ENCODE measurements at regions not wholly inside any gene's neighbourhood (a gene's known extent, or its start where the extent isn't known, plus 50 kb on each side); places are given as distances from the start of the nearest gene placed in this dataset.
"Not testable (repeated sequence)": the region's sequence is repeated elsewhere in the genome, so short reads cannot be mapped to it uniquely, and the experiment has no call there.

- no peak for DNase-seq (ENCODE audit: low spot score)
These were observed 855.8 kb downstream of the EFNA5 start for GRCh38 chr5:106814961-106815360.

DNA sequence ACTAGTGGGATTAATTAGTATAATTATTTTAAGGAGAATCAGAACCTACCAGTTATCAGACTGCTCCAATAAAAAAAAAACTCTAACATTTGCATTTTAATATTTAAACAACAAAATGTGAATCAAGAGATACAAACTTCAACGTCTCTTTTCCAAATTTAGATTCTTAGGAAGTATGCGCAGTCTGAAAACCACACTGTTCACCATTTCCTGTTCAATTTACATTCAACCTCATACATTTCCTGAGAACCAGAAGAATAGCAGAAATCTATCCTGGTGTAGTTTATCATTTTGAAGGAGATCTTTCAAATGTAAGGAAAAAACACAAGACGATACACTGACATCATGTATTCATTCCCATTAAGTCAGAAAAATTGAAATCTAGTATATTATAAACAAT, 869.2 kb downstream of the EFNA5 start:
- no peak for DNase-seq (ENCODE audit: low spot score)

- no peak for DNase-seq (ENCODE audit: low spot score)
These were observed 872.7 kb downstream of the EFNA5 start for GRCh38 chr5:106797996-106798395.

DNA sequence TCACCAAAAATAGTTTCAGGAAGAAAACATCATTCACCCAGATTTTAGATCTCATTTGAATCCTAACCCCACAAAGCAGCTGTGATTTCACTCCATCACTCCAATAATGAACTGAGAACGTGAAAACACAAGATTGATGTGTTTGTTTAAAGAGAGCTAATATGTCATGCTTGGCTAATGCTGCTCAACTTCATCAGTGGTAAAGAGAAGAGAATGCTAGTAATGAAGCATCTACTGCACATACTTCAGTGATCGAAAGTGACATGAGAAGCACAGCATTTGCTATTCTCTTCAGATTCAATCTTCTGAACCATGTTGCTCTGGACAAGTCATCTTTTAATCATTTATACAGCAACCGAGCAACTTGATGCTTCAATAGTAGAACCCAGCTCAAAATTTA, 874.7 kb downstream of the EFNA5 start:
- DNase-seq (ENCODE audit: low spot score), result no peak

GRCh38 chr5:106784846-106785245, 885.9 kb downstream of the EFNA5 start:
- no peak for DNase-seq (ENCODE audit: low spot score)

DNA sequence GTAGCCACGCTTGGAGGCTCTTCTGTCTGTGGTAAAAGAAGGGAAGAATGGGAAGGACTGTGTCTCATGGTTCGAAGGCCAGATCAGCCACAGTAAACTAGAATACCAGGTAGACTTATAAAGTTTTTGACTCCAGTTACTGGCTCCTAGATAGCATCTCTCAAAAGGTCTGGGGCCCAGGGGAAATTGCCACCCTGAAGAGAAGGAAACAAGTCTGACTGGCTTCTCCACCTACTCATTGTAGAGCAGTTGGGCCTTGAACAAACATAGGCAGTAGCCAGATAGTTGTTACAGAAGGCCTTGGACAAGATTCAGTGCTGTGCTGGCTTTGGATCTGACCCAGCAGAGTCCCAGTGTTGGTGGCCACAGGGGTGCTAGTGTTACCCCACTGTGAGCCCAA, 890.4 kb downstream of the EFNA5 start:
- no peak for DNase-seq (ENCODE audit: low spot score)

- not testable (repeated sequence) for DNase-seq (ENCODE audit: low spot score)
These were observed 894.2 kb downstream of the EFNA5 start for GRCh38 chr5:106776515-106776914.

DNA sequence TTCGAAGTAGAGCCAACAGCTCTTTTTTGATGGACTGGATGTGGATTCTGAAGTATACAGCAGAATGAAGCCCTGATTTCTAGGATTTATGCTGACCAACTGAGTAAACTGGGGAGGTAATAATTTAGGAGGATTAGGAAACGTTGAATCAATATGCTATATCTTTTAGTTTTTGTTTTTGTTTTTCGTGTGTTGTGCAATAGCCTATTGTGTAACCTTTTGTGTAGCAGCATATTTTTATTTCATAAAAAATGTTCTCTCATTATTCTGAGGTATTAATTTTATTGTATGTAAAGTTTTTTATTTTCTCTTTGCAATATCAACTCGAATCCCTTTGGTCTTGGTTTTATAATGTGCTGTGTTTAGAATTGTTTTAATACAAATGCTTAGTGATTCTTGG, 902.3 kb downstream of the EFNA5 start:
- no peak for DNase-seq (ENCODE audit: low spot score)

DNA sequence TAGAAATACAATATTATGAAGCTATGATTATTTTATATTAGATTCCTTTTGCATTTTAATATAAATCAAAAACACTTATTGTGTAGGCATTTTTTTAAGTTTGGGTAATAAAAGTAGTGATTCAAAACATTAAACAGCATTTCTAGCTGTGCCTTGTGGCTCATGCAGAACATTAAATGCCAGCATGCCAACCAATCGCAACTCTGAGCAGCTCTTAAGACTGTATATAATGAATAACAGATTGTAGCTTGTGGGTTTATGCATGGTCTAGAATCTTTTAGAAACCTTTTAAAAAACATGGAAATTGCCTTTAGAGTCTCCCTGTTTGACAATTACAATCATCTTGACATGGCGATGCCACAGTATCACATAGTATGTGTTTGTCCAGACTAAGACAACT, 903.8 kb downstream of the EFNA5 start:
- DNase-seq (ENCODE audit: low spot score), result no peak

DNA sequence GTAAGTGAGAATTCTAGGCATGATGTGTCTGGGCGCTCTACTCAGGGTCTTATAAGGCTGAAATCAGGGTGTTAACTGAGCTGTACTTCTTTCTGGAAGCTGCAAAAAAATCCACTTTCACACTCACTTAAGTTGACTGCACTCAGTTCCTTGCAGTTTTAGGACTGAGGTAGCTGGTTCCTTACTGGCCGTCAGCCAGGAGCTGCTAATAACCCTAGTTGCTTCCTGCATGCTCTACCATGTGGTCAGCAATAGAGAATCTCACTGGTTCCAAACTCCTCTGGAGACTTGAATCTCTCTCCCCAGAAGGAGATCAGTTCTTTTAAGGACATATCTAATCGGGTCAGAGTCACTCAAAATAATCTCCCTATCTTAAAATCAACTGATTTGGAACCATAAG, 911.2 kb downstream of the EFNA5 start:
- no peak for DNase-seq (ENCODE audit: low spot score)

DNA sequence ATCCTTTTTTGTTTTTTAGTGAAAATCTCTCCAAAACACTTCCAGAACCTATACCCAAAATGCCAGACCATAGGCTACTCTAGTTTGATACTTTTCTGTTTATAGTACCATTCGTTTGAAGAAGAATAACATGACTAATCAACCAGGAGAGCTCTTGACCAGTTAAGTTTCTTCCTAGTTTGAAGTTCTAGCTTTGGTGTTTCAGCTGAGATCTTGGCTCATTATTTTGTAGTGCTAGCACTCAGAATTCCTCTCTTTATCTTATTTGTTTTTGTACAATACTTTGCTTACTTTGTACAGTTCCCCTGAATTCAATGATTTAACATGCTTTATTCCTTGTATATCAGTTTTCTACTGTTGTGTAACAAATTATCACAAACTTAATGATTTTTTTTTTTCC, 911.6 kb downstream of the EFNA5 start:
- no peak for DNase-seq (ENCODE audit: low spot score)

GRCh38 chr5:106757672-106758071, 913.1 kb downstream of the EFNA5 start:
- no peak for DNase-seq (ENCODE audit: low spot score)

DNA sequence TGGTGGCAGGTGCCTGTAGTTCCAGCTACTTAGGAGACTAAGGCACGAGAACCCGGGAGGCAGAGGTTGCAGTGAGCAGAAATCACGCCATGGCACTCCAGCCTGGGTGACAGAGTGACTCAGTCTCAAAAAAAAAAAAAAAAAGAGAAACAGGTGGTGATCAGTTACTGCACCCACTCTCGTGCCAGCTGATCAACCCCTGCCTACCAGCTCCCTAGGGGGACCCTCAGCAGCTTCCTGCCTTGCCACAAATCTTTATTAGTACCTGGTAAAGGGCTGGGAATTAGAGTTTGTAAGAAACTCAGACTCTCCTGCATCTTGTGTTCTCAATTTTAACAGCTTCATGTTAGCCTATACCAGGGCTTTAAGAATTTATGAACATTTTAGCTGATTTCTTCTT, 914.9 kb downstream of the EFNA5 start:
- DNase-seq (ENCODE audit: low spot score), result no peak

- DNase-seq (ENCODE audit: low spot score), result no peak
These were observed 915.7 kb downstream of the EFNA5 start for GRCh38 chr5:106755066-106755465.

GRCh38 chr5:106749826-106750225, 920.9 kb downstream of the EFNA5 start:
- DNase-seq (ENCODE audit: low spot score), result no peak

GRCh38 chr5:106739127-106739526, 931.6 kb downstream of the EFNA5 start:
- DNase-seq (ENCODE audit: low spot score), result no peak

- no peak for DNase-seq (ENCODE audit: low spot score)
These were observed 933.6 kb downstream of the EFNA5 start for GRCh38 chr5:106737111-106737510.

DNA sequence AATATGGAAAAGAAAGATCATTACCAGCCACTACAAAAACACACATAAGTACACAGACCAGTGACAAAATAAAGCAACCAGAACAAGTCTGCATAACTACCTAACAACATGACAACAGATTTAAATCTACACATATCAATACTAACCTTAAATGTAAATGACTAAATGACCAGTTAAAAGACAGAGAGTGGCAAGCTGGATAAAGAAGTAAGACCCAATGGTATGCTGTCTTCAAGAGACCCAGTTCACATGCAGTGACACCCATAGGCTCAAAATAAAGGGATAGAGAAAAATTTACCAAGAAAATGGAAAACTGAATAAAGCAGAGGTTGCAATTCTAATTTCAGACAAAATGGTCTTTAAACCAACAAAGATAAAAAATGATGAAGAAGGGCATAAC, 938.1 kb downstream of the EFNA5 start:
- DNase-seq (ENCODE audit: low spot score), result no peak

- DNase-seq (ENCODE audit: low spot score), result no peak
These were observed 939.8 kb downstream of the EFNA5 start for GRCh38 chr5:106730912-106731311.

- no peak for DNase-seq (ENCODE audit: low spot score)
These were observed 940.2 kb downstream of the EFNA5 start for GRCh38 chr5:106730506-106730905.

- no peak for DNase-seq (ENCODE audit: low spot score)
These were observed 942.5 kb downstream of the EFNA5 start for GRCh38 chr5:106728208-106728607.

DNA sequence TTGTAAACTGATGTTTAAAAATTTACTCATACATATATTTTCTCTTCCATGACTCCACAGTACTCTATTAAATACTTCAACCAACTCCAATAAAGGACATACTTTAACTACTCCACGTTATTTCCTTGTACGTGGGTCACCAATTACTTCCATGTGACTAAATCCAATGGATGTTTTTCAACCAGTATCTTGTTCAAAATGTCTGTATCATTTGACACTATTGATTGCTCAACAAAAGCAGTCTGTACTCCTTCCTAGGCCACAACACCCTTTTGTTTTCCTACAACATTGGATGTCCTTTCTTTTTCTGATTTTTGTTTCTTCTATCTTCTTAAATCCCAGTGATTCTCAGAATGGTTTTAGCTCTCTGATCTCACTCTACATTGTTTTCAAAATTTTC, 943.7 kb downstream of the EFNA5 start:
- DNase-seq (ENCODE audit: low spot score), result peak; percentile 5

DNA sequence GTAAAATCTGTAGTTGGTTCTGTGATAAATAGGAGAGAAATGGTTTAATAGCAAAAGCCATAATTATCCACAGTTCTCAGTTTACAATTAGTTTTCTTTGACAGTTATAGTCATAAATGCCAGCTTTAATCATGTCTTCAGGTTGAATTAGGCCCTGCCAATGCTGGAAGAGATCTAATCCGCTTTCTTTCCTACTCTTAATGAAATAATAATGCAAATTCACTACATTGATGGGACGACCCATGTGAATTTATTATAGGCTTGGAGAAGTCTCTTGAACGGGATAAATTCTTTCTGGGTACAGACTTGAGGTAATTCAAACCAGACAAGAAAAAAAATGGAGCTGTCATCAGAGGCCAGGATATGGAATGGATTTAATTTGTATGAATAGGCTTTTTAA, 950.4 kb downstream of the EFNA5 start:
- no peak for DNase-seq (ENCODE audit: low spot score)

DNA sequence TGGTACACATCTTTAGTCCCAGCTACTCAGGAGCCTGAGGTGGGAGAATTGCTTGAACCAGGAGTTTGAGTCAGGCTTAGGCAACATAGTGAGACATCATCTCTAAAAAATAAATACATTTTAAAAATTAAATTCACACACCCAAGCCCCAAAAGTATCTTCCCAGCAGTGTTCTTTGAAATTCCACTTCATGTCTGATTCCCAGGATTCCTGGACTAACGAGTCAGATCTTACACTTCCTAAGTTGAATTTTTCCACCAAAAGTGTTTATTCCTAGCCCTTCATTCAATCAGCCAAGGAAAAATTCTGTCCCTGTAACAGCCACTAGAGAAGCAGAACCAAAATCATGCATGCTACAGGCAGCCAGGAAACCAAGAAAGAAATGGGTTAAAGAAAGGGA, 970.9 kb downstream of the EFNA5 start:
- no peak for DNase-seq (ENCODE audit: low spot score)

DNA sequence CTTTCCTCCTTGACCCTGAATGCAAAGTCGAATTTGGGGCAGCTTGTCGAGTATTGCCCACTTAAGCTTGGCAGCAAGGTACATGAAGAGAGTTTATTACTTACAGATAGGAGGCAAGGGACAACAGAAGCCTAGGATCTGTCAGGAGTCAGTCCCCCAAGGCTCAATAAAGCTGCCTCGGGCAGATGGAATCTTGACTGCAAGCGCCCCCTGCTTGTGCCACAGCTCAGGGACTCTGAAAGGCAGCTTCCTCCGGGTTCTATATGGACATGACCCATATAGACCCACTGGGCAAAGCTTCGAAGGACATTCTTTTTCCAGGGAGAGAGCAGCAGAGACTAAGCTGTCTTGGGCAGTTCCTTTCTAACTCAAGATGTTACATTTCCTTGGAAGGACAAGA, 971.5 kb downstream of the EFNA5 start:
- peak; percentile 11 for DNase-seq (ENCODE audit: low spot score)
